ENCODE measurements at regions not wholly inside any gene's neighbourhood (a gene's known extent, or its start where the extent isn't known, plus 50 kb on each side); places are given as distances from the start of the nearest gene placed in this dataset.

GRCh38 chr11:69942333-69942820 is 123.2 kb upstream of the FGF3 start:
- Histone ChIP-seq H3K36me3 (no peaks in the 10 kb centered on the region), H3K27ac (peak overlapping the region; percentile 41 to 73 (median 54)), H3K9me3 (no peaks in the 10 kb centered on the region), H3K4me3 (no peak overlapping the region), H3K4me1 (no peaks in the 10 kb centered on the region), H3K27me3 (peaks cover 7 to 9% (median 9%) of the 10 kb centered on the region in 3 donors)
- intact Hi-C loops (cut with DNase I; ENCODE audit: low total_unique reads) (no loop called here), in situ Hi-C loops (cut with MboI; ENCODE audit: low sequenced_read_pairs in 4 of 4) (no loop called here)
- DNase-seq, result no peak
- ATAC-seq, result no peak
- TF ChIP-seq, protein P1, sequence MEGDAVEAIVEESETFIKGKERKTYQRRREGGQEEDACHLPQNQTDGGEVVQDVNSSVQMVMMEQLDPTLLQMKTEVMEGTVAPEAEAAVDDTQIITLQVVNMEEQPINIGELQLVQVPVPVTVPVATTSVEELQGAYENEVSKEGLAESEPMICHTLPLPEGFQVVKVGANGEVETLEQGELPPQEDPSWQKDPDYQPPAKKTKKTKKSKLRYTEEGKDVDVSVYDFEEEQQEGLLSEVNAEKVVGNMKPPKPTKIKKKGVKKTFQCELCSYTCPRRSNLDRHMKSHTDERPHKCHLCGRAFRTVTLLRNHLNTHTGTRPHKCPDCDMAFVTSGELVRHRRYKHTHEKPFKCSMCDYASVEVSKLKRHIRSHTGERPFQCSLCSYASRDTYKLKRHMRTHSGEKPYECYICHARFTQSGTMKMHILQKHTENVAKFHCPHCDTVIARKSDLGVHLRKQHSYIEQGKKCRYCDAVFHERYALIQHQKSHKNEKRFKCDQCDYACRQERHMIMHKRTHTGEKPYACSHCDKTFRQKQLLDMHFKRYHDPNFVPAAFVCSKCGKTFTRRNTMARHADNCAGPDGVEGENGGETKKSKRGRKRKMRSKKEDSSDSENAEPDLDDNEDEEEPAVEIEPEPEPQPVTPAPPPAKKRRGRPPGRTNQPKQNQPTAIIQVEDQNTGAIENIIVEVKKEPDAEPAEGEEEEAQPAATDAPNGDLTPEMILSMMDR (IDR thresholded peaks at IDR 0.05 in 4 of 5, conservative IDR thresholded peaks at IDR 0.05 in 1 of 5), result no peak
- TF ChIP-seq POLR2A (IDR thresholded peaks at IDR 0.05), result no peak

DNA sequence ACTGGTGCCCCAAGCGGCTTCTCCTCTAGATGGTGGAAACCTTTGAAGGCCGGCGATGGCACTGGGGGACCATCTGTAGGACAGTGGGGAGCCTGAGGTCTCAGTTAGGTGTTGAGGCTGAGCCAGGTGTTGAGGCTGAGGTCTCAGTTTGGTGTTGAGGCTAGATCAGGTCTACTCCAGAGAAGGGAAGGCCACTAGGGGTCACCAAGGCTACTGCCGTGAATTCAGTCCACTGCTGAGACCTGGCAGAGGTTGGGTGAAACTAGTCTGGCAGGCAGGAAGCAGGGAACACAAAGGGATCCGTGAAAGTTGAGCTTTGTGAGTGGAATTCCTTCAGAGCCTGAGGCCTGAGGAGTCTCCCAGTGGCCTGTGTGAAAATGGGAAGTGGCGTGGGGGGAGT is 123.8 kb upstream of the FGF3 start:
- ATAC-seq, result no peak
- no peak for TF ChIP-seq POLR2A (IDR thresholded peaks at IDR 0.05)
- TF ChIP-seq, protein P1 (IDR thresholded peaks at IDR 0.05 in 4 of 5, conservative IDR thresholded peaks at IDR 0.05 in 1 of 5), result no peak
- H3K4me3 ChIP-seq, result no peak overlapping the region
- H3K27me3 ChIP-seq, result peaks cover 7 to 9% (median 9%) of the 10 kb centered on the region in 3 donors
- no peaks in the 10 kb centered on the region for H3K9me3 ChIP-seq
- H3K27ac ChIP-seq, result peak overlapping the region; percentile 41 to 62 (median 58)
- H3K36me3 ChIP-seq, result no peaks in the 10 kb centered on the region
- in situ Hi-C loops (cut with MboI; ENCODE audit: low sequenced_read_pairs in 4 of 4), result no loop called here
- intact Hi-C loops (cut with DNase I; ENCODE audit: low total_unique reads), result no loop called here
- DNase-seq, result no peak
- H3K4me1 ChIP-seq, result no peaks in the 10 kb centered on the region

- TF ChIP-seq, protein P1 (IDR thresholded peaks at IDR 0.05 in 4 of 5, conservative IDR thresholded peaks at IDR 0.05 in 1 of 5), result no peak
- no peak for TF ChIP-seq POLR2A (IDR thresholded peaks at IDR 0.05)
- no peak overlapping the region for H3K4me3 ChIP-seq
- H3K9me3 ChIP-seq, result no peaks in the 10 kb centered on the region
- H3K36me3 ChIP-seq, result no peaks in the 10 kb centered on the region
- peak; percentile 10 to 28 for DNase-seq
- no peaks in the 10 kb centered on the region for H3K4me1 ChIP-seq
- intact Hi-C loops (cut with DNase I; ENCODE audit: low total_unique reads) (no loop called here), in situ Hi-C loops (cut with MboI; ENCODE audit: low sequenced_read_pairs in 4 of 4) (no loop called here)
- H3K27ac ChIP-seq, result peak overlapping the region in 3 of 4 donors; percentile 41 to 62 (median 61)
- peaks cover 7 to 9% (median 9%) of the 10 kb centered on the region in 3 donors for H3K27me3 ChIP-seq
- ATAC-seq, result peak; percentile 49 to 65
These were observed 124.3 kb upstream of the FGF3 start for GRCh38 chr11:69943506-69943905.

- in situ Hi-C loops (cut with MboI; ENCODE audit: low sequenced_read_pairs in 4 of 4) (no loop called here), intact Hi-C loops (cut with DNase I; ENCODE audit: low total_unique reads) (no loop called here)
- Histone ChIP-seq H3K4me3 (no peak overlapping the region), H3K9me3 (no peaks in the 10 kb centered on the region), H3K36me3 (no peaks in the 10 kb centered on the region), H3K27ac (peak overlapping the region in 3 of 4 donors; percentile 41 to 58 (median 54)), H3K4me1 (no peaks in the 10 kb centered on the region), H3K27me3 (peaks cover 7 to 13% (median 9%) of the 10 kb centered on the region in 3 donors)
- DNase-seq, result no peak
- no peak for ATAC-seq
- TF ChIP-seq, protein P1 (IDR thresholded peaks at IDR 0.05 in 4 of 5, conservative IDR thresholded peaks at IDR 0.05 in 1 of 5), result no peak
- no peak for TF ChIP-seq POLR2A (IDR thresholded peaks at IDR 0.05)
These were observed 125.1 kb upstream of the FGF3 start for GRCh38 chr11:69944146-69944795.
